Panc1 (cell line): ENCODE measurements at regions not wholly inside any gene's neighbourhood (a gene's known extent, or its start where the extent isn't known, plus 50 kb on each side); places are given as distances from the start of the nearest gene placed in this dataset.

ENCODE experiments used
- POLR2AphosphoS5 ChIP-seq: IDR thresholded peaks from 2 replicates; pipeline ENCODE4 v1.6.1; 2012; ENCODE audit warnings: mild to moderate bottlenecking, low read depth, low read length, moderate library complexity
- SIN3A ChIP-seq: IDR thresholded peaks from 2 replicates; pipeline ENCODE4 v1.6.1; 2012; ENCODE audit warnings: low read depth, mild to moderate bottlenecking, low read length, moderate library complexity, borderline replicate concordance; ENCODE audit not compliant: insufficient read depth
- TCF7L2 ChIP-seq: IDR thresholded peaks from 2 replicates; pipeline ENCODE4 v1.6.1; 2011; ENCODE audit warnings: mild to moderate bottlenecking, low read depth, low read length, inconsistent platforms
- TF ChIP-seq, protein P1 (sequence below): fragments of 450-650 bp; IDR thresholded peaks from 2 replicates; pipeline ENCODE4 v1.5.1; 2017; ENCODE audit warnings: mild to moderate bottlenecking
- TF ChIP-seq, protein P2 (sequence below), 2 experiments: IDR thresholded peaks; 2 replicates each; pipeline ENCODE4 v1.6.1; 2011 to 2012; ENCODE audit warnings: low read depth in 2 of 2, control low read depth in 1 of 2, low read length in 1 of 2, mild to moderate bottlenecking in 1 of 2, moderate library complexity in 1 of 2; ENCODE audit not compliant: insufficient read depth in 1 of 2

DNA sequence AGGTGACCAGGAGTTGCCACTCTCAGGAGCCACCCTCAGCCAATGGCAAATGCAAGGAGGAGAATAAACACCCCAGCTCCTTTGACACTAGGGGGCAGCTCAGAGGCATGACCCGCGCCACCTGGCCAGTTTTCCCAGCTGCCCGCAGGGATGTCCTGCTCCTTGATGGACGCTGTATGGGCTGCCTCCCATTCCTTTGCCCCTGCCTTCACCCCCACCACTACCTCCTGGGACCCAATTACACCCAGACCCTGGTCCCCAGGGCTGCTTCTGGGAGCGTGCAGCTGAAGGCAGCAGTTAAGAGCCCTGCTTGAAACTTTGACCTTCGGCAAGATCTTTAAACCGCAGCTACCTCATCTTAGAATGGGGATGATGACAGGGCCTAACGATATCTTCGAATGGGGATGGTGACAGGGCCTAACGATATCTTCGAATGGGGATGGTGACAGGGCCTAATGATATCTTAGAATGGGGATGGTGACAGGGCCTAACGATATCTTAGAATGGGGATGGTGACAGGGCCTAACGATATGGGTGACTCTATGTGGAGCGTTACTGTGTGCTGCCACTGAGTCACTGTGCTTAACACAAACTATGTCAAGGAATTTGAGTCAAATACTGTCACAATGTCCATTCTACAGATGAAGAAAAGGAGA, 163.0 kb upstream of the KAZN start:
- no peak for TF ChIP-seq POLR2AphosphoS5
- no peak for TF ChIP-seq SIN3A
- TF ChIP-seq, protein P1, sequence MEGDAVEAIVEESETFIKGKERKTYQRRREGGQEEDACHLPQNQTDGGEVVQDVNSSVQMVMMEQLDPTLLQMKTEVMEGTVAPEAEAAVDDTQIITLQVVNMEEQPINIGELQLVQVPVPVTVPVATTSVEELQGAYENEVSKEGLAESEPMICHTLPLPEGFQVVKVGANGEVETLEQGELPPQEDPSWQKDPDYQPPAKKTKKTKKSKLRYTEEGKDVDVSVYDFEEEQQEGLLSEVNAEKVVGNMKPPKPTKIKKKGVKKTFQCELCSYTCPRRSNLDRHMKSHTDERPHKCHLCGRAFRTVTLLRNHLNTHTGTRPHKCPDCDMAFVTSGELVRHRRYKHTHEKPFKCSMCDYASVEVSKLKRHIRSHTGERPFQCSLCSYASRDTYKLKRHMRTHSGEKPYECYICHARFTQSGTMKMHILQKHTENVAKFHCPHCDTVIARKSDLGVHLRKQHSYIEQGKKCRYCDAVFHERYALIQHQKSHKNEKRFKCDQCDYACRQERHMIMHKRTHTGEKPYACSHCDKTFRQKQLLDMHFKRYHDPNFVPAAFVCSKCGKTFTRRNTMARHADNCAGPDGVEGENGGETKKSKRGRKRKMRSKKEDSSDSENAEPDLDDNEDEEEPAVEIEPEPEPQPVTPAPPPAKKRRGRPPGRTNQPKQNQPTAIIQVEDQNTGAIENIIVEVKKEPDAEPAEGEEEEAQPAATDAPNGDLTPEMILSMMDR: peak; percentile 31; the same call in 1 of the 2 replicates
- TF ChIP-seq, protein P2, sequence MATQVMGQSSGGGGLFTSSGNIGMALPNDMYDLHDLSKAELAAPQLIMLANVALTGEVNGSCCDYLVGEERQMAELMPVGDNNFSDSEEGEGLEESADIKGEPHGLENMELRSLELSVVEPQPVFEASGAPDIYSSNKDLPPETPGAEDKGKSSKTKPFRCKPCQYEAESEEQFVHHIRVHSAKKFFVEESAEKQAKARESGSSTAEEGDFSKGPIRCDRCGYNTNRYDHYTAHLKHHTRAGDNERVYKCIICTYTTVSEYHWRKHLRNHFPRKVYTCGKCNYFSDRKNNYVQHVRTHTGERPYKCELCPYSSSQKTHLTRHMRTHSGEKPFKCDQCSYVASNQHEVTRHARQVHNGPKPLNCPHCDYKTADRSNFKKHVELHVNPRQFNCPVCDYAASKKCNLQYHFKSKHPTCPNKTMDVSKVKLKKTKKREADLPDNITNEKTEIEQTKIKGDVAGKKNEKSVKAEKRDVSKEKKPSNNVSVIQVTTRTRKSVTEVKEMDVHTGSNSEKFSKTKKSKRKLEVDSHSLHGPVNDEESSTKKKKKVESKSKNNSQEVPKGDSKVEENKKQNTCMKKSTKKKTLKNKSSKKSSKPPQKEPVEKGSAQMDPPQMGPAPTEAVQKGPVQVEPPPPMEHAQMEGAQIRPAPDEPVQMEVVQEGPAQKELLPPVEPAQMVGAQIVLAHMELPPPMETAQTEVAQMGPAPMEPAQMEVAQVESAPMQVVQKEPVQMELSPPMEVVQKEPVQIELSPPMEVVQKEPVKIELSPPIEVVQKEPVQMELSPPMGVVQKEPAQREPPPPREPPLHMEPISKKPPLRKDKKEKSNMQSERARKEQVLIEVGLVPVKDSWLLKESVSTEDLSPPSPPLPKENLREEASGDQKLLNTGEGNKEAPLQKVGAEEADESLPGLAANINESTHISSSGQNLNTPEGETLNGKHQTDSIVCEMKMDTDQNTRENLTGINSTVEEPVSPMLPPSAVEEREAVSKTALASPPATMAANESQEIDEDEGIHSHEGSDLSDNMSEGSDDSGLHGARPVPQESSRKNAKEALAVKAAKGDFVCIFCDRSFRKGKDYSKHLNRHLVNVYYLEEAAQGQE (IDR thresholded peaks at IDR 0.05; ENCODE audit: insufficient read depth in 1 of 2, low read depth in 2 of 2, low read length in 1 of 2): no peak
- no peak for TF ChIP-seq TCF7L2
